ENCODE measurements at regions not wholly inside any gene's neighbourhood (a gene's known extent, or its start where the extent isn't known, plus 50 kb on each side); places are given as distances from the start of the nearest gene placed in this dataset.

DNA sequence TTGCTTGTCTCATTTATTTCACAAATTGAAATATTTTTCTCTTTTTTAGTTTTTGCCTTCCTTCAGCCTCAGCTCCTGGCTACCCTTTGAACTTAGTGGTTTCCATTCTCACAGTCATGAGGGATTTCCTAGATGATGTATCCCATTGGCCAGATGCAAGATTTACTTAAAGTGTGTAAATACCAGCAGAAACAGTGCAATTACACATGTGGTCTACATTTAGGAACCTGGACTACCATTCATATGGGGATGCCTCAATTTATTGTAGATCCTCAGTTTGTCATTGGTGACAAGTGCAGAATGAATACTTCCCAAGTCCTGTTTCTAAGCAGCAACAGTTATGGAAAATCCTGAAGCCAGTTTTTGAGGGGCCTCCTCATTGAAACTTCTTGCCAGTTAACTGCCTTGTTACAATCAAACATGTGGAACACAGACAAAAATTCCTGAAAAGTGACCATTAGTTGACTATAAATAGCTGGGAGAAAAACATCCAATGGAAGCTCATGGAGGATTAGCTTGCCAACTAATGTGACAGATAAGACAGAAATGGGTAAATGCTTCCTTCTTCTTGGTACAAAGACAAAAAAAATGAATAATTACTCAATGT is 113.6 kb upstream of the FER start:
- ChIA-PET CTCF (interaction anchor here (1.2 to 2.0 kb wide), 3 partner anchors 8 to 833 kb away, joined by 3 to 8 read pairs (median 4); no protein-coding TSS in a partner anchor), RAD21 (ENCODE audit: unreplicated experiment) (interaction anchor here (1.6 kb wide), 1 partner anchor 8 kb away, joined by 4 read pairs; no protein-coding TSS in a partner anchor), SMC1A (ENCODE audit: uncharacterized antibody, unreplicated experiment) (interaction anchor here (0.7 to 1.2 kb wide), 2 partner anchors 284 to 529 kb away, joined by 3 read pairs; no protein-coding TSS in a partner anchor), POLR2A (interaction anchor here (1.0 kb wide), 1 partner anchor 94 kb away, joined by 5 read pairs; no protein-coding TSS in a partner anchor)
- Histone ChIP-seq H3K4me2 (ENCODE audit: control insufficient read depth, insufficient read depth) (peak overlapping the region; percentile 7; the same call in 1 of the 2 replicates), H3K4me1 (ENCODE audit: control insufficient read depth, insufficient read depth, low read length) (peaks cover 16% of the 10 kb centered on the region; the same call in 1 of the 2 replicates), H3K79me2 (ENCODE audit: control insufficient read depth, insufficient read depth, low read length) (no peaks in the 10 kb centered on the region), H3K36me3 (ENCODE audit: control insufficient read depth in 2 of 2, insufficient read depth in 2 of 2, low read length in 1 of 2) (no peaks in the 10 kb centered on the region), H3K4me3 (no peak overlapping the region), H3K9ac (ENCODE audit: control insufficient read depth, insufficient read depth, low read length) (no peak overlapping the region), H3K9me3 (replicated peaks; ENCODE audit: control insufficient read depth, insufficient read depth, low read length) (0 out of 3 replicates have a peak, but pooled peaks cover 1% of the 10 kb centered on the region), H3K27ac (ENCODE audit: control insufficient read depth, insufficient read depth) (no peak overlapping the region), H3K27me3 (replicated peaks in 1 of 2; ENCODE audit: control insufficient read depth in 2 of 2, insufficient read depth in 2 of 2, low read length in 1 of 2) (no peaks in the 10 kb centered on the region), H4K20me1 (ENCODE audit: control insufficient read depth, insufficient read depth) (no peaks in the 10 kb centered on the region), H2AFZ (ENCODE audit: control insufficient read depth, low read depth, low read length) (no peak overlapping the region)
- no peak for FAIRE-seq
- intact Hi-C loops (cut with micrococcal nuclease; ENCODE audit: unreplicated experiment) (no loop called here), in situ Hi-C loops (cut with MboI) (loop anchor here (25.0 kb wide), 1 partner anchor 828 kb away; no protein-coding TSS in a partner anchor)
- DNase-seq (ENCODE audit: low read depth, low spot score): no peak
- no TSS peak for BruUV-seq (replicated peaks)
- TF ChIP-seq YBX1 (IDR thresholded peaks at IDR 0.05): no peak
- TF ChIP-seq, protein P1, sequence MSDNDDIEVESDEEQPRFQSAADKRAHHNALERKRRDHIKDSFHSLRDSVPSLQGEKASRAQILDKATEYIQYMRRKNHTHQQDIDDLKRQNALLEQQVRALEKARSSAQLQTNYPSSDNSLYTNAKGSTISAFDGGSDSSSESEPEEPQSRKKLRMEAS (IDR thresholded peaks at IDR 0.05; ENCODE audit: low read depth, low read length): no peak
- TF ChIP-seq RAD21 (IDR thresholded peaks at IDR 0.05; ENCODE audit: insufficient read depth, low read depth, low read length): no peak
- ATAC-seq: no peak

DNA sequence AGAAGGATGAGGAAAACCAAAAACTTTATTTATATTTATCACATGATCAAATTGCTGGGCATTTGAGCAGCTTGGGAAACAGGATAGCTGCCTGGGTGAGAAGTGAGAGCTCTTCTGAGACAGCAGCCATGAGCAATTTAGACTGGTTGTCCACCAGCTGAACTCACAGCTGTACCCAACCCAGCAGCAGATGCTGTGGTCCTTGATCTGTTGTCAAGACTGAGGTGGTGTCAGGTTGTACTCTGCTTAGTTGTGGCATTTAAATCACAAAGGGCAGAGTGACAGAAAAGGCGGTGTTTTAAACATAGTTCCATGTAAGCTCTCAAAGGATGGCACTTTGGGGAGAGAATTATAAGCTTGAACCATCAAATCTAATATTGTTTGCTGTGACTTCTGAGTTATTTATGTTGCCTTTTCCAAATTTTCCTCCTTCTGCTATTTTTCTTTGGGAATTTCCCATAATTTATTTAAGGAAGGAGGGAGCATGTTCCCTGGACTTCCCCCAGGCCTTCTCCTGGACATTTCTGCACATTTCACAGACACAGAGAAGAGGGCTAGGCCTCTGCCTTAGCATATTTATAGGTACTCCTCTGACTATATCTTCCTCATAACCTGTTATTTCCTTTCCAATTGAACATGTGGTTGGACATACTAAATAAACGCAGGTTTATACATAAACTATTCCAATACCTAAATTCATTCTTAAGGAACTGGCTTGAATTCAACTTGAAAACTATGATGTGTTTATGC is 117.7 kb upstream of the FER start:
- 84% methylated on average over 2 of the region's 2 CpGs for WGBS (ENCODE audit: insufficient coverage, insufficient replicate concordance, low lambda C conversion rate, missing lambda C conversion rate)
- in situ Hi-C loops (cut with MboI): loop anchor here (25.0 kb wide), 1 partner anchor 832 kb away; no protein-coding TSS in a partner anchor
- no peak for FAIRE-seq

More for the DNA sequence above, 117.7 kb upstream of the FER start:
- no TSS peak for BruUV-seq (replicated peaks)
- POLR2A ChIA-PET: interaction anchor here (0.6 kb wide), 1 partner anchor 960 kb away, joined by 7 read pairs; no protein-coding TSS in a partner anchor
- TF ChIP-seq NR2C1 (IDR thresholded peaks at IDR 0.05) (no peak), STAT1 (conservative IDR thresholded peaks at IDR 0.05) (no peak), ASH2L (IDR thresholded peaks at IDR 0.05; ENCODE audit: borderline replicate concordance, low read depth) (no peak), BHLHE40 (IDR thresholded peaks at IDR 0.05; ENCODE audit: borderline replicate concordance in 1 of 2, low read depth in 2 of 2, low read length in 1 of 2) (no peak), JUND (IDR thresholded peaks at IDR 0.05; ENCODE audit: low read depth, low read length) (no peak), MYC (IDR thresholded peaks at IDR 0.05; ENCODE audit: insufficient read depth, insufficient read length, insufficient replicate concordance, low read length, severe bottlenecking) (no peak), SIN3A (IDR thresholded peaks at IDR 0.05; ENCODE audit: low read depth, low read length) (no peak), RAD21 (IDR thresholded peaks at IDR 0.05; ENCODE audit: insufficient read depth, low read depth, low read length) (no peak)
- TF ChIP-seq, protein P2, sequence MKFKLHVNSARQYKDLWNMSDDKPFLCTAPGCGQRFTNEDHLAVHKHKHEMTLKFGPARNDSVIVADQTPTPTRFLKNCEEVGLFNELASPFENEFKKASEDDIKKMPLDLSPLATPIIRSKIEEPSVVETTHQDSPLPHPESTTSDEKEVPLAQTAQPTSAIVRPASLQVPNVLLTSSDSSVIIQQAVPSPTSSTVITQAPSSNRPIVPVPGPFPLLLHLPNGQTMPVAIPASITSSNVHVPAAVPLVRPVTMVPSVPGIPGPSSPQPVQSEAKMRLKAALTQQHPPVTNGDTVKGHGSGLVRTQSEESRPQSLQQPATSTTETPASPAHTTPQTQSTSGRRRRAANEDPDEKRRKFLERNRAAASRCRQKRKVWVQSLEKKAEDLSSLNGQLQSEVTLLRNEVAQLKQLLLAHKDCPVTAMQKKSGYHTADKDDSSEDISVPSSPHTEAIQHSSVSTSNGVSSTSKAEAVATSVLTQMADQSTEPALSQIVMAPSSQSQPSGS (IDR thresholded peaks at IDR 0.05; ENCODE audit: low read length): no peak
- Histone ChIP-seq H3K27ac (ENCODE audit: control insufficient read depth, insufficient read depth) (no peak overlapping the region), H3K36me3 (ENCODE audit: control insufficient read depth in 2 of 2, insufficient read depth in 2 of 2, low read length in 1 of 2) (no peaks in the 10 kb centered on the region), H3K4me3 (no peak overlapping the region), H3K9ac (ENCODE audit: control insufficient read depth, insufficient read depth, low read length) (no peak overlapping the region), H3K27me3 (replicated peaks in 1 of 2; ENCODE audit: control insufficient read depth in 2 of 2, insufficient read depth in 2 of 2, low read length in 1 of 2) (no peaks in the 10 kb centered on the region), H3K79me2 (ENCODE audit: control insufficient read depth, insufficient read depth, low read length) (no peaks in the 10 kb centered on the region), H3K4me2 (ENCODE audit: control insufficient read depth, insufficient read depth) (no peak overlapping the region), H4K20me1 (ENCODE audit: control insufficient read depth, insufficient read depth) (no peaks in the 10 kb centered on the region), H2AFZ (ENCODE audit: control insufficient read depth, low read depth, low read length) (no peak overlapping the region), H3K4me1 (ENCODE audit: control insufficient read depth, insufficient read depth, low read length) (peaks cover 7% of the 10 kb centered on the region; the same call in 1 of the 2 replicates), H3K9me3 (replicated peaks; ENCODE audit: control insufficient read depth, insufficient read depth, low read length) (0 out of 3 replicates have a peak, but pooled peaks cover 1% of the 10 kb centered on the region)
- CTCF ChIA-PET: no interaction called here
- no peak for ATAC-seq
- intact Hi-C loops (cut with micrococcal nuclease; ENCODE audit: unreplicated experiment): no loop called here
- RAD21 ChIA-PET (ENCODE audit: unreplicated experiment): no interaction called here
- SMC1A ChIA-PET (ENCODE audit: uncharacterized antibody, unreplicated experiment): interaction anchor here (0.8 to 1.2 kb wide), 2 partner anchors 12 to 13 kb away, joined by 3 to 4 read pairs; no protein-coding TSS in a partner anchor
- no peak for DNase-seq (ENCODE audit: low read depth, low spot score)

All from GM12878 (cell line).